ENCODE measurements at regions not wholly inside any gene's neighbourhood (a gene's known extent, or its start where the extent isn't known, plus 50 kb on each side); places are given as distances from the start of the nearest gene placed in this dataset.

DNA sequence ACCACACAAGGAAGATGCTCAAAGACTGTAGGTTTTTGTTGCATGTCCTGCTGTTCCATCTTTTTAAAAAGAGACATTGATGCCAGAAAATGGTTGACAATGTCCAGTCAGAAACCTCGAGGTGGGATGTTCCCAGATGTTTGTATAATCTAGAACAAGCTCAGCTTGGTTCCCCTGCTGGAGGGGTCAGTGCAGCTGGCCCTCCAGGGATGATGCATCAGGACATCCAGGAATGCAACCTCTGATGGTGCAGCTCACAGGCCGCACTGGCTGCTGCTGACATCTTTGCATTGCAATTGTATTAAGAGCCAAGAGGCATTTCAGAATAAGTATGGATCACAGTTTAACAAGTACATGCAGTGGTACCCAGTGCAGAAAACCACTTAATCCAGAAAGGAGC is 122.4 kb downstream of the MED10 start:
- no peaks in the 10 kb centered on the region for H3K79me1 ChIP-seq (ENCODE audit: insufficient read depth, low read depth, low read length, poor library complexity, severe bottlenecking)
- Mint-ChIP-seq H3K36me3 (ENCODE audit: insufficient read depth in 1 of 3, low read depth in 3 of 3) (no peaks in the 10 kb centered on the region; a peak in 1 of 7 replicates), H3K27me3 (ENCODE audit: low read depth) (peaks cover 17% of the 10 kb centered on the region), H3K27ac (no peak overlapping the region), H3K9me3 (peaks cover 6 to 10% of the 10 kb centered on the region in 2 experiments; a peak in 4 of 5 replicates), H3K4me3 (no peak overlapping the region), H3K4me1 (no peaks in the 10 kb centered on the region)
- no peaks in the 10 kb centered on the region for H3K9me3 ChIP-seq (ENCODE audit: control insufficient read depth, low read depth, low read length)
- no peak for DNase-seq
- H4K5ac ChIP-seq (ENCODE audit: insufficient read length, low read depth, low read length): no peak overlapping the region
- no peak overlapping the region for H3K14ac ChIP-seq (ENCODE audit: insufficient read depth, low read length)
- H2BK120ac ChIP-seq (ENCODE audit: low read depth, low read length, poor library complexity, severe bottlenecking): no peak overlapping the region
- H2AFZ ChIP-seq (ENCODE audit: low read length): no peak overlapping the region
- no CpG with 5 or more reads among the region's 2 CpGs for WGBS (ENCODE audit: extremely low coverage, insufficient read length, low lambda C conversion rate)
- H3K23me2 ChIP-seq (ENCODE audit: insufficient read length, low read depth, low read length, poor library complexity, severe bottlenecking): no peaks in the 10 kb centered on the region
- no peak overlapping the region for H4K91ac ChIP-seq (ENCODE audit: insufficient read length, low read depth, low read length)
- H2BK20ac ChIP-seq (ENCODE audit: low read depth, low read length, poor library complexity, severe bottlenecking): no peak overlapping the region
- no peaks in the 10 kb centered on the region for H3K79me2 ChIP-seq (ENCODE audit: insufficient read depth, low read length)
- no peaks in the 10 kb centered on the region for H3K4me1 ChIP-seq (ENCODE audit: insufficient read depth, low read length)
- no peak overlapping the region for H3K18ac ChIP-seq (ENCODE audit: insufficient read length, low read depth, low read length)
- H2AK5ac ChIP-seq (ENCODE audit: insufficient read length, low read length): no peak overlapping the region
- no peak overlapping the region for H3K4ac ChIP-seq (ENCODE audit: low read depth, low read length)
- H3T11ph ChIP-seq (ENCODE audit: low read length): no peak overlapping the region
- H3K56ac ChIP-seq (ENCODE audit: insufficient read length, low read depth, low read length): no peak overlapping the region
- no peak overlapping the region for H2BK15ac ChIP-seq (ENCODE audit: low read depth, low read length)
- H3K27ac ChIP-seq (ENCODE audit: insufficient read length, low read depth, low read length): no peak overlapping the region
- H3K23ac ChIP-seq (ENCODE audit: insufficient read length, low read depth, low read length): no peak overlapping the region
- no peak overlapping the region for H3K4me2 ChIP-seq (ENCODE audit: insufficient read depth, insufficient read length, low read length)
- H2BK5ac ChIP-seq (ENCODE audit: insufficient read length, low read length): no peak overlapping the region
- TF ChIP-seq, protein P1, sequence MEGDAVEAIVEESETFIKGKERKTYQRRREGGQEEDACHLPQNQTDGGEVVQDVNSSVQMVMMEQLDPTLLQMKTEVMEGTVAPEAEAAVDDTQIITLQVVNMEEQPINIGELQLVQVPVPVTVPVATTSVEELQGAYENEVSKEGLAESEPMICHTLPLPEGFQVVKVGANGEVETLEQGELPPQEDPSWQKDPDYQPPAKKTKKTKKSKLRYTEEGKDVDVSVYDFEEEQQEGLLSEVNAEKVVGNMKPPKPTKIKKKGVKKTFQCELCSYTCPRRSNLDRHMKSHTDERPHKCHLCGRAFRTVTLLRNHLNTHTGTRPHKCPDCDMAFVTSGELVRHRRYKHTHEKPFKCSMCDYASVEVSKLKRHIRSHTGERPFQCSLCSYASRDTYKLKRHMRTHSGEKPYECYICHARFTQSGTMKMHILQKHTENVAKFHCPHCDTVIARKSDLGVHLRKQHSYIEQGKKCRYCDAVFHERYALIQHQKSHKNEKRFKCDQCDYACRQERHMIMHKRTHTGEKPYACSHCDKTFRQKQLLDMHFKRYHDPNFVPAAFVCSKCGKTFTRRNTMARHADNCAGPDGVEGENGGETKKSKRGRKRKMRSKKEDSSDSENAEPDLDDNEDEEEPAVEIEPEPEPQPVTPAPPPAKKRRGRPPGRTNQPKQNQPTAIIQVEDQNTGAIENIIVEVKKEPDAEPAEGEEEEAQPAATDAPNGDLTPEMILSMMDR (conservative IDR thresholded peaks at IDR 0.05): no peak
- H3K27me3 ChIP-seq (ENCODE audit: insufficient read depth, low read length): no peaks in the 10 kb centered on the region
- H4K8ac ChIP-seq (replicated peaks; ENCODE audit: insufficient read length, low read depth, low read length): no peak overlapping the region
- no peak overlapping the region for H3K9ac ChIP-seq (ENCODE audit: extremely low read depth, insufficient read length, low read length)
- no peak overlapping the region for H2BK12ac ChIP-seq (ENCODE audit: insufficient read length, low read depth, low read length)
- no peaks in the 10 kb centered on the region for H4K20me1 ChIP-seq (ENCODE audit: control insufficient read depth, insufficient read depth, insufficient read length)
